HepG2 (cell line): ENCODE measurements at regions not wholly inside any gene's neighbourhood (a gene's known extent, or its start where the extent isn't known, plus 50 kb on each side); places are given as distances from the start of the nearest gene placed in this dataset.

ENCODE experiments used
- ATAC-seq: fragments of 200-7000 bp; cut with Tn5 transposase; 3 replicates; pipeline ENCODE4 v1.9.1; 2020; ENCODE audit warnings: mild to moderate bottlenecking, moderate library complexity
- BruUV-seq: library from RNA; stranded (reverse); fragments of 400-500 nt; replicated peaks from 2 replicates; lab custom pipeline; 2021; lab: Mats Ljungman, UMichigan
- CTCF ChIA-PET: fragments of 300-600 bp; formaldehyde crosslinking; extraction: SDS; loops from one replicate; lab custom pipeline; 2021; ENCODE audit warnings: low total read pairs, inconsistent platforms, low intra/inter-chr PET ratio; lab: Yijun Ruan, JAX
- POLR2A ChIA-PET: fragments of 350-600 bp; sonication (Branson Sonifier 250); formaldehyde crosslinking; loops from one replicate; lab custom pipeline; 2020; ENCODE audit warnings: antibody characterized with exemption, inconsistent platforms; lab: Yijun Ruan, JAX
- DNase-seq: peaks from one replicate; pipeline ENCODE4 v3.0.0-alpha.2; 2015; ENCODE audit warnings: low spot score
- FAIRE-seq: peaks from 3 replicates; lab custom pipeline; 2011; peaks lifted over from hg19 to GRCh38; lab: Jason Lieb, UNC
- H2AFZ ChIP-seq: one replicate; pipeline ENCODE4 v1.6.1; 2011; ENCODE audit warnings: low read length, inconsistent platforms
- H3K27ac ChIP-seq: fragments of 300-600 bp; 3 replicates; pipeline ENCODE4 v1.8.0; 2011; ENCODE audit warnings: mixed run types, mild to moderate bottlenecking, mixed read lengths, low read length, inconsistent platforms; ENCODE audit not compliant: insufficient read depth; ENCODE audit errors: extremely low read length
- H3K27me3 ChIP-seq, 2 experiments: fragments of 200-600 bp in 1 of 2; 2 replicates in 1 of 2; 3 replicates in 1 of 2; pipeline versions ENCODE4 v1.6.0 to v1.8.0; 2011; ENCODE audit warnings: low read length in 2 of 2, mild to moderate bottlenecking in 2 of 2, moderate library complexity in 2 of 2, inconsistent platforms in 1 of 2; ENCODE audit not compliant: insufficient read depth in 2 of 2, control insufficient read depth in 1 of 2
- H3K36me3 ChIP-seq, 2 experiments: fragments of 200-600 bp in 1 of 2; replicated peaks in 1 of 2; 2 replicates in 1 of 2; 3 replicates in 1 of 2; pipeline versions ENCODE4 v1.5.1 to v1.8.0; 2011; ENCODE audit warnings: low read length in 2 of 2, inconsistent platforms in 1 of 2; ENCODE audit not compliant: insufficient read depth in 2 of 2, control insufficient read depth in 1 of 2
- H3K4me1 ChIP-seq: 2 replicates; pipeline ENCODE4 v1.5.1; 2012; ENCODE audit warnings: low read length, inconsistent platforms; ENCODE audit not compliant: insufficient read depth
- H3K4me2 ChIP-seq: 2 replicates; pipeline ENCODE4 v1.6.0; 2011; ENCODE audit warnings: low read depth, low read length, inconsistent platforms
- H3K4me3 ChIP-seq, 3 experiments: fragments of 200-600 bp in 1 of 3; sonication (generic), shearing (Covaris generic) in 1 of 3; replicated peaks in 1 of 3; 2 replicates each; pipeline ENCODE4 v1.5.1; 2011 to 2016; ENCODE audit warnings: low read length in 3 of 3, inconsistent platforms in 2 of 3, low read depth in 2 of 3, mild to moderate bottlenecking in 2 of 3, control low read depth in 1 of 3, mixed read lengths in 1 of 3; ENCODE audit not compliant: insufficient read depth in 1 of 3
- H3K79me2 ChIP-seq: one replicate; pipeline ENCODE4 v1.6.1; 2011; ENCODE audit warnings: low read length, inconsistent platforms; ENCODE audit not compliant: insufficient read depth
- H3K9ac ChIP-seq: 2 replicates; pipeline ENCODE4 v1.6.0; 2011; ENCODE audit warnings: mild to moderate bottlenecking, low read depth, low read length, inconsistent platforms; ENCODE audit not compliant: insufficient read depth
- H3K9me3 ChIP-seq: 2 replicates; pipeline ENCODE4 v1.5.1; 2012; ENCODE audit warnings: mild to moderate bottlenecking, low read length
- H4K20me1 ChIP-seq: 2 replicates; pipeline ENCODE4 v1.6.0; 2011; ENCODE audit warnings: inconsistent platforms, mild to moderate bottlenecking, low read length, moderate library complexity; ENCODE audit not compliant: insufficient read depth
- HHEX ChIP-seq: IDR thresholded peaks from 2 replicates; pipeline ENCODE4 v1.6.1; 2016; ENCODE audit warnings: control low read depth
- MYNN ChIP-seq: sonication (generic); formaldehyde crosslinking; IDR thresholded peaks from 2 replicates; pipeline ENCODE4 v1.4.0; 2020; ENCODE audit warnings: mild to moderate bottlenecking, low read depth, missing genetic modification reagents
- RARG ChIP-seq: sonication (generic); formaldehyde crosslinking; IDR thresholded peaks from 2 replicates; pipeline ENCODE4 v1.4.0; 2020; ENCODE audit warnings: low read depth, mild to moderate bottlenecking, missing genetic modification reagents
- RBM22 ChIP-seq: fragments of 200-400 bp; formaldehyde crosslinking; optimal IDR thresholded peaks from 2 replicates; pipeline ENCODE3; 2017; ENCODE audit warnings: mild to moderate bottlenecking, low read length, moderate library complexity
- SP140L ChIP-seq: sonication (generic); formaldehyde crosslinking; IDR thresholded peaks from 2 replicates; pipeline ENCODE4 v1.4.0; 2020; ENCODE audit warnings: missing genetic modification reagents, borderline replicate concordance
- TRAFD1 ChIP-seq: sonication (generic); formaldehyde crosslinking; IDR thresholded peaks from 2 replicates; pipeline ENCODE4 v1.5.1; 2020; ENCODE audit warnings: missing genetic modification reagents, mild to moderate bottlenecking, borderline replicate concordance
- ZNF207 ChIP-seq: fragments of 450-650 bp; IDR thresholded peaks from 2 replicates; pipeline ENCODE4 v1.6.1; 2016; ENCODE audit warnings: antibody characterized with exemption, borderline replicate concordance
- WGBS: methylation state at CpG from one replicate; pipeline ENCODE4 v1.1.6; 2017; ENCODE audit warnings: low lambda C conversion rate; 5-methylcytosine and 5-hydroxymethylcytosine counted together
- in situ Hi-C: cut with HindIII; loops from 2 replicates; pipeline ENCODE4 v1.10.0; 2017; ENCODE audit warnings: low pct_unique_long_range_greater_than_20kb; ENCODE audit not compliant: extremely low pct_ligation_motif_present
- intact Hi-C: fragments of 100-400 bp; cut with micrococcal nuclease; formaldehyde crosslinking; loops from one replicate; pipeline ENCODE4 v1.10.0; 2022; ENCODE audit not compliant: unreplicated experiment
- TF ChIP-seq, protein P1 (sequence below): sonication (generic); formaldehyde crosslinking; IDR thresholded peaks from 2 replicates; pipeline ENCODE4 v1.4.0; 2020; ENCODE audit warnings: low read depth, mild to moderate bottlenecking, missing genetic modification reagents
- TF ChIP-seq, protein P2 (sequence below), 2 experiments: fragments of 450-650 bp in 1 of 2; sonication (generic) in 1 of 2; formaldehyde crosslinking; IDR thresholded peaks; 2 replicates each; pipeline versions ENCODE4 v1.5.0 to v1.8.0; 2020 to 2022; ENCODE audit warnings: mild to moderate bottlenecking in 1 of 2, missing genetic modification reagents in 1 of 2
- TF ChIP-seq, protein P3 (sequence below): sonication (generic); formaldehyde crosslinking; IDR thresholded peaks from 2 replicates; pipeline ENCODE4 v1.4.0; 2020; ENCODE audit warnings: mild to moderate bottlenecking, missing genetic modification reagents

DNA sequence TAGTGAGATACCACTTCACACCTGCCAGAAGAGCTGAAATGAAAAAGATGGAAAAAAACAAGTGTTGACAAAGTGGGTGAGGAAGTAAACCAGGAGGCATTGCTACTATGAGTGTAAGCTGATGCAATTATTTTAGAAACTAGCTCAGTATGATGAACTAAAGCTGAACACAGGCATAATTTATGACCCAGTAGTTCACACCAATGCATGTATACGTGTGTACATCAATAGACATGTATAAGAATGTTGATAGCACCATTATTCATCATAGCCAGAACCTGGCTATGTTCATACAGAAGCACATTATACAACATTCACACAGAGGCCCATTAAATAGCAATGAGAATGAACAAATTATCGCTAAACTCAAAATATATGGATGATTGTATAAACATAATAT, 83.1 kb upstream of the SPOPL start:
- Histone ChIP-seq H3K4me2 (no peak overlapping the region), H3K9me3 (peaks cover 11% of the 10 kb centered on the region; the same call in 1 of the 2 replicates), H3K9ac (no peak overlapping the region), H3K4me1 (peaks cover 28% of the 10 kb centered on the region), H3K27me3 (no peaks in the 10 kb centered on the region), H4K20me1 (no peaks in the 10 kb centered on the region), H3K27ac (no peak overlapping the region), H3K4me3 (no peak overlapping the region), H2AFZ (no peak overlapping the region), H3K79me2 (no peaks in the 10 kb centered on the region), H3K36me3 (no peaks in the 10 kb centered on the region; a peak in 1 of 5 replicates)
- FAIRE-seq (no peak), DNase-seq (no peak), ATAC-seq (no peak)
- TF ChIP-seq, protein P1, sequence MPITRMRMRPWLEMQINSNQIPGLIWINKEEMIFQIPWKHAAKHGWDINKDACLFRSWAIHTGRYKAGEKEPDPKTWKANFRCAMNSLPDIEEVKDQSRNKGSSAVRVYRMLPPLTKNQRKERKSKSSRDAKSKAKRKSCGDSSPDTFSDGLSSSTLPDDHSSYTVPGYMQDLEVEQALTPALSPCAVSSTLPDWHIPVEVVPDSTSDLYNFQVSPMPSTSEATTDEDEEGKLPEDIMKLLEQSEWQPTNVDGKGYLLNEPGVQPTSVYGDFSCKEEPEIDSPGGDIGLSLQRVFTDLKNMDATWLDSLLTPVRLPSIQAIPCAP, result no peak
- TF ChIP-seq, protein P2, sequence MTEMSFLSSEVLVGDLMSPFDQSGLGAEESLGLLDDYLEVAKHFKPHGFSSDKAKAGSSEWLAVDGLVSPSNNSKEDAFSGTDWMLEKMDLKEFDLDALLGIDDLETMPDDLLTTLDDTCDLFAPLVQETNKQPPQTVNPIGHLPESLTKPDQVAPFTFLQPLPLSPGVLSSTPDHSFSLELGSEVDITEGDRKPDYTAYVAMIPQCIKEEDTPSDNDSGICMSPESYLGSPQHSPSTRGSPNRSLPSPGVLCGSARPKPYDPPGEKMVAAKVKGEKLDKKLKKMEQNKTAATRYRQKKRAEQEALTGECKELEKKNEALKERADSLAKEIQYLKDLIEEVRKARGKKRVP (CRISPR knock-in tag; IDR thresholded peaks at IDR 0.05), result 0 out of 4 replicates have a peak, but pooled peaks of 1 of the 2 experiments have one; percentile 22
- in situ Hi-C loops (no loop called here), intact Hi-C loops (no loop called here)
- WGBS, result 98% methylated on average over 2 of the region's 2 CpGs
- POLR2A ChIA-PET, result no interaction called here
- BruUV-seq, result no TSS peak
- CTCF ChIA-PET, result no interaction called here

DNA sequence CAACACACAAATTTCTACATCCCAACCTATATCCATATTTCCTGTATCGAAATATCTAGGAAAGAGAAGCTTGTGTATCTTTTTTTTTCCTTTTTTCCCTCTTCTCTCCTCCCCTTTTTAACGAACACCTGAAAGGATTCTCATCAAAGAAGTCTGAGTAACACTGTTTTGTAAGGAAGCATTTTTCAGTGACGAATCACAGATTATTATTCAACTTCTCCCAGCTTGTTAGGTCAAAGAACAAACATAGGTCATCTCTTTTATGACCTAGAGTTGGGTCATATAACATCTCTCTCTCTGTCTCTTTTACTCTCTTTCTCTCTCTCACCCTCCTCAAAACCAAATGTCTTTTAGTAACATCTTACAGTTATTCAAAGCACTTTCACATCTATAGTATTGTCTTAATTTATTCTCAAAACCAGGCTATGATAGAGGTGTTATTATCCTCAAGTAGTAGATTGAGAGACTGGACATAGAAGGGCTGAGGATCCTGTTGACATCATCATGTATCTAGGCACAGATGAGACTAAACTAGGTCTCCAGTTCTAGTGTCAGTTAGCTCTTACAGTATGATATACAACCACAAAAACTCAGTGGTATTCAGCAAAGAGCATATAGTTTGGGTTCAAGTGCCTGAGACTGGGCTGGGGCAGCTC, 80.1 kb upstream of the SPOPL start:
- Histone ChIP-seq H3K4me3 (no peak overlapping the region), H3K27ac (peak overlapping the region; percentile 33), H3K9ac (no peak overlapping the region), H3K27me3 (no peaks in the 10 kb centered on the region), H3K4me2 (peak overlapping the region; percentile 9), H3K9me3 (peaks cover 5% of the 10 kb centered on the region; the same call in 1 of the 2 replicates), H3K4me1 (peaks cover 46% of the 10 kb centered on the region), H3K36me3 (no peaks in the 10 kb centered on the region; a peak in 1 of 5 replicates), H3K79me2 (no peaks in the 10 kb centered on the region), H4K20me1 (no peaks in the 10 kb centered on the region), H2AFZ (no peak overlapping the region)
- peak; percentile 30 for FAIRE-seq
- BruUV-seq, result no TSS peak
- ATAC-seq, result peak; percentile 59
- ChIA-PET POLR2A (interaction anchor here (0.7 to 4.7 kb wide), 4 partner anchors 70 to 479 kb away, joined by 3 to 27 read pairs (median 4); partner anchors contain the start of gene HNMT), CTCF (no interaction called here)
- intact Hi-C loops, result no loop called here
- DNase-seq, result peak; percentile 85
- in situ Hi-C loops, result no loop called here
- WGBS, result 57% methylated on average over 3 of the region's 3 CpGs
- no peak for TF ChIP-seq ZNF207
- no peak for TF ChIP-seq RARG
- no peak for TF ChIP-seq SP140L
- TF ChIP-seq, protein P3, sequence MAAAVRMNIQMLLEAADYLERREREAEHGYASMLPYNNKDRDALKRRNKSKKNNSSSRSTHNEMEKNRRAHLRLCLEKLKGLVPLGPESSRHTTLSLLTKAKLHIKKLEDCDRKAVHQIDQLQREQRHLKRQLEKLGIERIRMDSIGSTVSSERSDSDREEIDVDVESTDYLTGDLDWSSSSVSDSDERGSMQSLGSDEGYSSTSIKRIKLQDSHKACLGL (CRISPR knock-in tag), result no peak
- TF ChIP-seq RBM22, result no peak
- TF ChIP-seq TRAFD1, result no peak
- TF ChIP-seq MYNN, result no peak
- no peak for TF ChIP-seq HHEX (CRISPR knock-in tag)
